Mesendoderm (in vitro differentiated cells): ENCODE measurements at regions not wholly inside any gene's neighbourhood (a gene's known extent, or its start where the extent isn't known, plus 50 kb on each side); places are given as distances from the start of the nearest gene placed in this dataset.

Source experiments
- DNase-seq: peaks from one replicate; pipeline ENCODE4 v3.0.0; 2013
- H2AK5ac ChIP-seq: 2 replicates; pipeline ENCODE4 v1.6.1; 2013; ENCODE audit warnings: low read length, inconsistent platforms
- H2BK120ac ChIP-seq: 2 replicates; pipeline ENCODE4 v1.6.1; 2013; ENCODE audit warnings: low read depth, mild to moderate bottlenecking, low read length, moderate library complexity, mixed read lengths
- H2BK15ac ChIP-seq: replicated peaks from 2 replicates; pipeline ENCODE4 v1.6.1; 2013; ENCODE audit warnings: low read depth, mild to moderate bottlenecking, moderate library complexity
- H2BK5ac ChIP-seq: 2 replicates; pipeline ENCODE4 v1.6.1; 2013; ENCODE audit warnings: low read length, inconsistent platforms
- H3K18ac ChIP-seq: 2 replicates; pipeline ENCODE4 v1.6.1; 2013; ENCODE audit warnings: mild to moderate bottlenecking, low read length, mixed read lengths
- H3K23ac ChIP-seq: one replicate; pipeline ENCODE4 v1.6.1; 2013; ENCODE audit warnings: low read length
- H3K27ac ChIP-seq: 2 replicates; pipeline ENCODE4 v1.5.1; 2013; ENCODE audit warnings: low read depth, mild to moderate bottlenecking, inconsistent platforms, low read length, moderate library complexity
- H3K27me3 ChIP-seq: 2 replicates; pipeline ENCODE4 v1.6.1; 2013; ENCODE audit warnings: low read length, control low read depth, mild to moderate bottlenecking, inconsistent platforms; ENCODE audit not compliant: insufficient read depth, poor library complexity
- H3K36me3 ChIP-seq: 2 replicates; pipeline ENCODE4 v1.6.1; 2013; ENCODE audit warnings: low read length, inconsistent platforms; ENCODE audit not compliant: control insufficient read depth, insufficient read depth
- H3K4ac ChIP-seq: one replicate; pipeline ENCODE4 v1.6.1; 2013; ENCODE audit warnings: low read depth, mild to moderate bottlenecking, low read length, moderate library complexity
- H3K4me1 ChIP-seq: 2 replicates; pipeline ENCODE4 v1.6.1; 2013; ENCODE audit warnings: low read depth, low read length, inconsistent platforms; ENCODE audit not compliant: control insufficient read depth
- H3K4me2 ChIP-seq: 2 replicates; pipeline ENCODE4 v1.6.1; 2013; ENCODE audit warnings: low read length
- H3K4me3 ChIP-seq: 2 replicates; pipeline ENCODE4 v1.5.1; 2013; ENCODE audit warnings: mild to moderate bottlenecking, low read length
- H3K56ac ChIP-seq: one replicate; pipeline ENCODE4 v1.6.1; 2013; ENCODE audit warnings: low read length
- H3K79me1 ChIP-seq: 2 replicates; pipeline ENCODE4 v1.6.1; 2013; ENCODE audit warnings: low read length, inconsistent platforms
- H3K79me2 ChIP-seq: 2 replicates; pipeline ENCODE4 v1.6.1; 2013; ENCODE audit warnings: mild to moderate bottlenecking, low read length; ENCODE audit not compliant: control insufficient read depth, insufficient read depth
- H3K9ac ChIP-seq: 2 replicates; pipeline ENCODE4 v1.6.1; 2013; ENCODE audit warnings: low read length, inconsistent platforms
- H4K5ac ChIP-seq: one replicate; pipeline ENCODE4 v1.6.1; 2013; ENCODE audit warnings: low read length
- H4K8ac ChIP-seq: one replicate; pipeline ENCODE4 v1.6.1; 2013; ENCODE audit warnings: low read depth, mild to moderate bottlenecking, control low read depth, low read length, moderate library complexity
- WGBS: extraction: QIAGEN DNeasy Blood & Tissue Kit; methylation state at CpG from one replicate; pipeline ENCODE4 v1.1.7; 2013; ENCODE audit warnings: low lambda C conversion rate, missing lambda C conversion rate; ENCODE audit not compliant: insufficient coverage; ENCODE audit errors: extremely low coverage; 5-methylcytosine and 5-hydroxymethylcytosine counted together

DNA sequence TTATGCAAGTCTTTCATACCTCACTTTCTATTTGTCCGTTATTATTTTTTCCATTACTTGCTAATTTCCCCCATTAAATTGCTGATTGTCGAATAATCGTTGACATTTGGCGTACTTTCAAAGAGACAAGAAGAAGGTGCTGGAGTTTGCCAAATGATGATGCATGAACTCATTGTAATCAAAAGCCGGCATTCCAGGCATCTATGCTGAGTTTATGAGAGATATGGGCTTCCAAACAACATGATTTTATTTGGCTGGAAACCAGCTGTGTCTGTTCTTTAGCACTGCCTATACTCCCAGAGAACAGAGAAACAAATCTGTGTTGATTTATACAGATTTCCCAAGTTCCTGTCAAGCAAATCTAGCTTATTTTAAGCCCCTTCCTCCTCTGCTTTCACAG lies 80.8 kb upstream of the RPS6KA3 start:
- Histone ChIP-seq H3K4me1 (no peaks in the 10 kb centered on the region), H4K8ac (no peak overlapping the region), H3K4me2 (no peak overlapping the region), H3K79me1 (no peaks in the 10 kb centered on the region), H3K4ac (no peak overlapping the region), H3K36me3 (no peaks in the 10 kb centered on the region), H3K56ac (no peak overlapping the region), H4K5ac (no peak overlapping the region), H3K18ac (no peak overlapping the region), H3K79me2 (no peaks in the 10 kb centered on the region), H3K27ac (no peak overlapping the region), H3K23ac (no peak overlapping the region), H2BK15ac (no peak overlapping the region), H2BK120ac (no peak overlapping the region), H2AK5ac (no peak overlapping the region), H3K27me3 (no peaks in the 10 kb centered on the region), H3K4me3 (no peak overlapping the region), H3K9ac (no peak overlapping the region), H2BK5ac (no peak overlapping the region)
- WGBS, result no CpG with 5 or more reads among the region's 5 CpGs
- no peak for DNase-seq

DNA sequence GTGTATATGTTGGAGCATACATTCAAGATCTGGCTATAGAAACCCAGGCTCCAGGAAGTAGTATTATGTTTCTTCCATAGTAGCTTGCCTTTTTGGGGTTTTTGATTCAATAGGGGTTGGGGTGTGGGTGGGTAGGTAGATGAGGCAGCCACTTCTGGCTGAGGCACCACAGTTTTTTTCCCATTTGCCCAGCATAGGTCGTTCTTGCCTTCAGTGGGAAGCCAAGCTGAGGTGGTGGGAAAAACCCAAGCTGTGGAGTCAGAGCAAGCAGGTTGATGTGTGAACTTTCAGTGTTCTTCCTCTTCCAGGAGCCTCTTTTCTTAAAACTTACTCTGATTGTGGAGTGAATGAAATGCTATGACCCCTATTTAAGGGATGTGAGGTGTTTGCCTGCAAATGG lies 67.0 kb upstream of the RPS6KA3 start:
- Histone ChIP-seq H3K4me3 (no peak overlapping the region), H3K79me2 (no peaks in the 10 kb centered on the region), H4K5ac (no peak overlapping the region), H3K27ac (no peak overlapping the region), H3K4ac (no peak overlapping the region), H2BK5ac (no peak overlapping the region), H3K4me2 (no peak overlapping the region), H3K23ac (no peak overlapping the region), H2AK5ac (no peak overlapping the region), H3K9ac (no peak overlapping the region), H2BK15ac (no peak overlapping the region), H2BK120ac (no peak overlapping the region), H3K79me1 (no peaks in the 10 kb centered on the region), H3K27me3 (no peaks in the 10 kb centered on the region), H3K18ac (no peak overlapping the region), H4K8ac (no peak overlapping the region), H3K36me3 (no peaks in the 10 kb centered on the region), H3K56ac (no peak overlapping the region), H3K4me1 (no peaks in the 10 kb centered on the region)
- no CpG with 5 or more reads among the region's 1 CpG for WGBS
- DNase-seq, result no peak

DNA sequence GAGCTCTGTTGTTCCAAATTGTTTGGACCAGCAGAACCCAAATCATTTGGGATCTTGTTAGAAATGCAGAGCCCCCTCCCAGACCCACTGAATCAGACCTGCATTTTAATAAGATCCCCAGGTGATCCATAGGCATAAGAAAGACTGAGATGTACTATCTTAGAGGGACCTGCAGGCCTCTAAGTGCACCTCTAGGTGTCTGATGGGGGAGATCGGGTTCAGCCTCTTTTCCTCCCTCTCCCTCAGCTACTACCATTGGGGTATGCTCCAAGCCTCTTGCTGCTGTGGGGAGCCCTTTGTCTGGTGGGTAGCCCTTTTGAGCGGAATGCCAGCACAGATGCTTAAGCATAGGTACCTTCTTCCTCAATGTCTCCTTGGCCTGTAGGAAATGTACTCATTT lies 63.8 kb upstream of the RPS6KA3 start:
- no CpG with 5 or more reads among the region's 2 CpGs for WGBS

DNA sequence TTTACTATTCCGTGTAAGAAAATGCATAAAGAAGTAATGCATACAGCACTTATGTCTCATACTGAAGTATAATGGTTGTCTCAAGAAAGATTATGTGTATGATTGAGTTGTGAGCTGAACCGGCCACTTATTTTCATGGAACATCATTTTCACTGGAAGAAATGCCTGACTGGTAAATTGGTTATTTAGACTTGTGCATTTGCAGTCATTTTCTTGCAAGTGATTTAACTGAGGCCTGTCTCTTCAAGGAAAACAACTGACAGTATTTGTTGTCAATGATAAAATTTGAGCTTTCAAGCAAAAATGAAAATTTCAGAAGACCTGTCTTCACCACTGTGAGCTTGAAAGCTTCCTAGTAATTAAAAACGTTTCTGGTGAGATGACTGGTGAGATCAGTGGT lies 62.7 kb upstream of the RPS6KA3 start:
- Histone ChIP-seq H3K23ac (no peak overlapping the region), H4K5ac (no peak overlapping the region), H2AK5ac (no peak overlapping the region), H2BK120ac (no peak overlapping the region), H2BK15ac (no peak overlapping the region), H3K27me3 (no peaks in the 10 kb centered on the region), H3K4ac (no peak overlapping the region), H2BK5ac (no peak overlapping the region), H3K56ac (no peak overlapping the region), H3K4me3 (no peak overlapping the region), H4K8ac (no peak overlapping the region), H3K18ac (no peak overlapping the region), H3K36me3 (no peaks in the 10 kb centered on the region), H3K4me1 (no peaks in the 10 kb centered on the region), H3K4me2 (no peak overlapping the region), H3K79me1 (no peaks in the 10 kb centered on the region), H3K9ac (no peak overlapping the region), H3K79me2 (no peaks in the 10 kb centered on the region), H3K27ac (no peak overlapping the region)
- WGBS, result no CpG with 5 or more reads among the region's 3 CpGs
- DNase-seq, result no peak

More for the DNA sequence above, 63.8 kb upstream of the RPS6KA3 start:
- Histone ChIP-seq H4K5ac (no peak overlapping the region), H3K9ac (no peak overlapping the region), H3K56ac (no peak overlapping the region), H3K79me2 (no peaks in the 10 kb centered on the region), H3K27ac (no peak overlapping the region), H2BK15ac (no peak overlapping the region), H3K36me3 (no peaks in the 10 kb centered on the region), H2BK120ac (no peak overlapping the region), H3K4me3 (no peak overlapping the region), H3K18ac (no peak overlapping the region), H2BK5ac (no peak overlapping the region), H3K4ac (no peak overlapping the region), H3K4me2 (no peak overlapping the region), H3K23ac (no peak overlapping the region), H2AK5ac (no peak overlapping the region), H3K79me1 (no peaks in the 10 kb centered on the region), H3K27me3 (no peaks in the 10 kb centered on the region), H4K8ac (no peak overlapping the region), H3K4me1 (no peaks in the 10 kb centered on the region)
- no peak for DNase-seq

DNA sequence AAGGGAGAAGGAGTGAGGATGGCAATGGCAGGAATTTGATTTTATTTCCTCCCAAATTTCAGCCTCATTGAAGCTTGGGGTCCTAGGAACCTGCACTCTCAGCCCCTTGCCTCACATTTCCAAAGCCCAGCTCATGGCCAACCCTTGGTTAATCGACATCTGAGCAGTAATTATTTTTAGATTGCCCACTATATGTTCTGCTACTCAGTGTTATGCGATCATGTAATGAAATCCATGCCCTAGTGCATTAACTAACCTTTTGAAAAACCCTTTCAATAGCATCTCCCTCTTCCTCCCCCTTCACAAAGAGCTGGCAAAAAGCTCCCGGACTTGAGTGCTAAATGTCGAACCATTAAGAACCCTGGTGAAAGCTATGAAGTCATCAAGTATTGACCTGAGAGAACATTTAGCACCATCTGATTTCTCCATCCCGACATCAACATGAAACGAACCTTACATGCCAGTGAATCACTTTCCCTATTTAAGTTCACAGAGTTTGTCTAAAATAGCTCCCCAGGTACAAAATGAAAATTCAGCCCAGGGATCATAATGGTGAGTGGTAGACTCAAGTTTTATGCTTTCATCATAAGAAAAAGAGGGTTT lies 59.2 kb upstream of the RPS6KA3 start:
- no peak overlapping the region for H2AK5ac ChIP-seq
- H2BK15ac ChIP-seq, result no peak overlapping the region
- peaks cover 2% of the 10 kb centered on the region for H3K4me1 ChIP-seq
- no peak for DNase-seq
- no peak overlapping the region for H3K27ac ChIP-seq
- no peak overlapping the region for H3K9ac ChIP-seq
- H3K4ac ChIP-seq, result no peak overlapping the region
- no peak overlapping the region for H3K23ac ChIP-seq
- H4K8ac ChIP-seq, result no peak overlapping the region
- no CpG with 5 or more reads among the region's 6 CpGs for WGBS
- no peaks in the 10 kb centered on the region for H3K79me1 ChIP-seq
- no peak overlapping the region for H3K56ac ChIP-seq
- no peak overlapping the region for H2BK120ac ChIP-seq
- H3K4me3 ChIP-seq, result no peak overlapping the region
- no peaks in the 10 kb centered on the region for H3K36me3 ChIP-seq
- no peaks in the 10 kb centered on the region for H3K27me3 ChIP-seq
- no peak overlapping the region for H3K18ac ChIP-seq
- no peak overlapping the region for H3K4me2 ChIP-seq
- H2BK5ac ChIP-seq, result no peak overlapping the region
- no peaks in the 10 kb centered on the region for H3K79me2 ChIP-seq
- no peak overlapping the region for H4K5ac ChIP-seq

DNA sequence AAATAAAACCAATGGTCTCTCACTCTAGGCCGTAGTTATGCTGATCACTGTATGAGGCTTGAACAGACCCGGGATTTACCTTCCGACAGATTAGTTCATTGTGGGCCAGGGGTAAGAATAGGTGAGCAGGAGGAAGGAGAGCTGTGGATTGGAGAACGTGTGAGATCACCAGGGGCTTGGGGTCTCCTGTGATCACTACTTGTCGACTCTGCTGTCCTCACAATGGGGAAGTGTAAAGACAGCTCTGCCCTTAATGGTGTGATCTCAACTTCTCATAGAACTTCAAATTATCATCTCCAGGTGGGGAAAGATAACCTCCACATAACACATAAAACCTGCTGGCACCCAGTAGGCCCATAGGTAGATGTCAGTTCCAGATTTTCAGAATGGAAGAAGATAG lies 56.2 kb upstream of the RPS6KA3 start:
- Histone ChIP-seq H3K79me1 (no peaks in the 10 kb centered on the region), H3K27ac (no peak overlapping the region), H3K4ac (no peak overlapping the region), H3K4me2 (no peak overlapping the region), H3K27me3 (no peaks in the 10 kb centered on the region), H4K5ac (no peak overlapping the region), H2BK5ac (no peak overlapping the region), H3K4me3 (no peak overlapping the region), H3K79me2 (no peaks in the 10 kb centered on the region), H4K8ac (no peak overlapping the region), H3K36me3 (no peaks in the 10 kb centered on the region), H2BK120ac (no peak overlapping the region), H3K9ac (no peak overlapping the region), H2AK5ac (no peak overlapping the region), H3K23ac (no peak overlapping the region), H3K18ac (no peak overlapping the region), H3K4me1 (peaks cover 2% of the 10 kb centered on the region), H2BK15ac (no peak overlapping the region), H3K56ac (no peak overlapping the region)
- peak; percentile 53 for DNase-seq
- WGBS, result no CpG with 5 or more reads among the region's 5 CpGs
